ENCODE measurements at regions not wholly inside any gene's neighbourhood (a gene's known extent, or its start where the extent isn't known, plus 50 kb on each side); places are given as distances from the start of the nearest gene placed in this dataset.
A peak's percentile ranks its signal among the peaks of the same experiment; 100 is the strongest.
"Not testable (repeated sequence)": the region's sequence is repeated elsewhere in the genome, so short reads cannot be mapped to it uniquely, and the experiment has no call there.

- peak; percentile 3 for DNase-seq
Measured at GRCh38 chrX:18002791-18003190, 141.7 kb upstream of the RAI2 start.

GRCh38 chrX:17994429-17994828 is 133.3 kb upstream of the RAI2 start:
- no peak for DNase-seq

- DNase-seq, result no peak
Measured at GRCh38 chrX:17993062-17993461, 132.0 kb upstream of the RAI2 start.

GRCh38 chrX:17990532-17990931 is 129.4 kb upstream of the RAI2 start:
- DNase-seq, result no peak

- no peak for DNase-seq
Measured at GRCh38 chrX:17987783-17988182, 126.7 kb upstream of the RAI2 start.

DNA sequence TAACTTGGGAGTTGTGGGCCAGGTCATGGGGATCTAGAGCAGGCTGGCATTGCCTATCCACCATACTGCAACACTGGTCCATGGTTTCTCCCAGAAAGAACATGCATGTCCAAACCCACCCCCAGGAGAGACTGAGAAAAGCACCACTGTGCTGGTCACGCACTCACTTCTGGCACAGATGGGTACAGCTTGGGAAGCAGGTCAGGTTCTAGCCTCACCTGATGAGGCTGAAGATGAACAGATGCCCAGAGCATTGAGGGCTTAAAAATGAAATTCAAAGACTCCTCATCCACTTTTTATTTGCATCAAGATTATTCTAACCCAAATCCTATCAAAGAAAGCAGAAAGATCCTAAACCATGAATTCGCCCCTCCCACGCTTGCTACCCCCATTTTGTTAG is 125.9 kb upstream of the RAI2 start:
- DNase-seq, result no peak

DNA sequence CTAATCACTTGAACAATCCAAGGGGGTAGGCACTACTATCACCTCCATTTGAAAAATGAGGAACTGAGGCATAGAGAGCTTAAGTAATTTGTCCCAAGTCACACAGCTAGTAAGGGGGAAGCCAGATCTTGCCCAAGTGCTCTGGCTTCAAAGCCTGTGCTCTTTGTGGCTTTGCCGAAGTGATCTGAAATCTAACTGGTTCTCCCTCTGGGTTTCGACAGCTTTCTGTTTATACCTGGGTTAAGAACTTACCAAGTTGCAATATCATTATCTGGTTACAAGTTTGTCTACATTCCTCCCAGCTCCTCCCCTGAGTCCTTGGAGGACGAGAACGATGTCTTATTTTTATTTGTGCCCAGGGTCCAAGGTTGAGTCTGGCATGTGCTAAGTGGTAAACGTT is 125.3 kb upstream of the RAI2 start:
- DNase-seq, result no peak

- DNase-seq, result no peak
Measured at GRCh38 chrX:17984415-17984814, 123.3 kb upstream of the RAI2 start.

GRCh38 chrX:17983389-17983788 is 122.3 kb upstream of the RAI2 start:
- no peak for DNase-seq

GRCh38 chrX:17977696-17978095 is 116.6 kb upstream of the RAI2 start:
- DNase-seq, result no peak

- DNase-seq, result no peak
Measured at GRCh38 chrX:17976955-17977354, 115.9 kb upstream of the RAI2 start.

GRCh38 chrX:17975349-17975748 is 114.3 kb upstream of the RAI2 start:
- DNase-seq, result not testable (repeated sequence)

GRCh38 chrX:17968367-17968766 is 107.3 kb upstream of the RAI2 start:
- no peak for DNase-seq

DNA sequence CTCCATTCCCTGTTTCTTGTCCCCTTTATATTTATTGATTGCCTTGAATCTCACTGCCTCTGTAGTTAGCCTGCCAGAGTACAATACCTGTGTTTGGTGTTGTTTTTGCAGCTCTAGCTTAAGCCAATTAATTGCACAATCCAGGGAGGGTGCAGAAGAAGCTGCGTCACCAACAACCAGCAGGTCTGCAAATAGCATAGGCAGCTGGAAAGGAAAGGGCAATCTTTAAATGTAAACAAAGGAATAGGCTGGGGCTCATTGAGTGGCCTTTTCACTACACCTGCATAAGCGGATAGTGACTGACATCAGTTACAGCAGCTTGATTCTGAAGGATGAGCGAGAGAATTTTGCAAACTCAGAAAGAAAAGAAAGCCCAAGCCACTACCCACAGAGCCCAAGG is 106.8 kb upstream of the RAI2 start:
- no peak for DNase-seq

DNA sequence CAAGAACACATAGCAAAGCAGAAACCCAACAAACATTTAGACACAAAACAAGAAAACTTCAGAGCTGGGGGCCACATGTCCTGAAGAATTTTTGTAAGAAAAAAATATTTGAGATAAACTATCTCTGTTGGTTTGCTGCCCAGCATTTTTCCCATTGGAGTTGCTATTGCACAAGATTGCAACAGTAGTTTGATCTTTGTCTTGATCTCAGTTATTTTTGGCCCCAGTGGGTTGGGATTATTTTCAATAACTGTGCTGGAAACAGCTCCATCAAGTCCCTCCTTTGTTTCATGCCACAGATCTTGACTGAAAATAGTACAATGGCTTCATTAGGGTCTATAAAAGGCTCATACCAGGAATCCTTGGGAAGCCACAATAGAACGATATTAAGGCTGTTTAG is 103.8 kb upstream of the RAI2 start:
- DNase-seq, result no peak

- DNase-seq, result no peak
Measured at GRCh38 chrX:17960891-17961290, 99.8 kb upstream of the RAI2 start.

GRCh38 chrX:17944833-17945497 is 83.9 kb upstream of the RAI2 start:
- DNase-seq, result no peak

- not testable (repeated sequence) for DNase-seq
Measured at GRCh38 chrX:17941171-17941570, 80.1 kb upstream of the RAI2 start.

- no peak for DNase-seq
Measured at GRCh38 chrX:17939724-17940123, 78.6 kb upstream of the RAI2 start.

DNA sequence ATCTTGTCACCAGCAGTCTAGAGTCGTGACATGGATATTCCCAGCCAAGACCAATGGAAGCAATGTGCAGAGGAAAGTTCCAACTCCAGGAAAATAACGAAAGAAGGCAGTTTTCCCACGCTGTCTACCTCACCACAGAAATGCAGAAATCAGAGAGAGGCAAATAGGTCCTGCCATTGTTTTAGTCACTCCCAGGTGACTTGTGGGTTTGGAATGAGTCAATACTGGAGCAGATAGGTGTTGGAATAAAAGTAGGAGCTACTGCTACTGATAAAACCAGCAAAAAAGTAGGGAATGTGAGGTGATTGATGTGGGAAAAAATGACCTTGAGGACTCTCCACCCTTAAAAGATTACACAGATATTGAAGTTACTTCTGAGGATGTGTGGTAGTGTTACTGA is 72.8 kb upstream of the RAI2 start:
- no peak for DNase-seq

GRCh38 chrX:17932781-17933180 is 71.7 kb upstream of the RAI2 start:
- DNase-seq, result no peak

GRCh38 chrX:17931855-17932254 is 70.8 kb upstream of the RAI2 start:
- no peak for DNase-seq

- DNase-seq, result no peak
Measured at GRCh38 chrX:17930850-17931249, 69.8 kb upstream of the RAI2 start.

DNA sequence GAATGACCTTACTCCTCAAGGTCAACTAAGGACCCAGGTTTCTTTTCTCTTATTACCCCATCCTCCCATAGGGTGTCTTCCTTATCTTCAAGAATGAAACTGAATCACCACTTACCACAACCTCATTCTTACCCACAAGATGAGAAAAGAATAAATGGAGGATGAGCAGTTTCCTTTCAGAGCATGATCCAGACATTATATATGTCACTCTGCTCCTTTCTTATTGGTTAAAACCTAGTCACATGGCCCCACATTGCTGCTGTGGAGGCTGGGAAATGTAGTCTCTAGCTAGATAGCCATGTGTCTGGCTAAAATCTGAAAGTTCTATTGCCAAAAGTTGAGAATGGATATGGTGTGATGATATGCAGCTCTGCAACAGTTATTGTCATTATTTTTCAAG is 62.4 kb upstream of the RAI2 start:
- DNase-seq, result no peak

DNA sequence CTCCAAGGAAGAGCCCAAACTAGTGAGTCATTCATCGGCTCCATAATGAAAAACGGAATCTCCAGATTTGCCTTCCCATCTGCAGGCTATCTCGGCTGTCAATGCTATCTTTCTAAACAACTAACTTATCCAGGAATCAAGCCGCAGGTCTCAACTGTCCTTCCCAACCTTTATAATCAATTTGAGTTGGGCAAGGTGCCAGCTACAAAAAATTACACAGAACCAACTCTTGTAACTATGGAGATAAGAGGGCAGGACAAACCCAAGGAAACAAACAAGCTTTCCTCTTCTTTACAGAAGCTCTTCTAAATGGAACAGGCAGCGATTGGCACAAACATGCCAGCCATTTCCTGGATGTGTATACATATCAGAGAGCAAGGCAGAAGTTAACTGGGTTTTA is 61.2 kb upstream of the RAI2 start:
- DNase-seq, result no peak

Data from hindlimb muscle (tissue), 1 donor.